GM19035 (cell line): ENCODE measurements at regions not wholly inside any gene's neighbourhood (a gene's known extent, or its start where the extent isn't known, plus 50 kb on each side); places are given as distances from the start of the nearest gene placed in this dataset.

ENCODE experiments used
- ATAC-seq: cut with Tn5 transposase; IDR thresholded peaks from one replicate; pipeline ENCODE4 v1.9.1; 2021; ENCODE audit not compliant: unreplicated experiment

DNA sequence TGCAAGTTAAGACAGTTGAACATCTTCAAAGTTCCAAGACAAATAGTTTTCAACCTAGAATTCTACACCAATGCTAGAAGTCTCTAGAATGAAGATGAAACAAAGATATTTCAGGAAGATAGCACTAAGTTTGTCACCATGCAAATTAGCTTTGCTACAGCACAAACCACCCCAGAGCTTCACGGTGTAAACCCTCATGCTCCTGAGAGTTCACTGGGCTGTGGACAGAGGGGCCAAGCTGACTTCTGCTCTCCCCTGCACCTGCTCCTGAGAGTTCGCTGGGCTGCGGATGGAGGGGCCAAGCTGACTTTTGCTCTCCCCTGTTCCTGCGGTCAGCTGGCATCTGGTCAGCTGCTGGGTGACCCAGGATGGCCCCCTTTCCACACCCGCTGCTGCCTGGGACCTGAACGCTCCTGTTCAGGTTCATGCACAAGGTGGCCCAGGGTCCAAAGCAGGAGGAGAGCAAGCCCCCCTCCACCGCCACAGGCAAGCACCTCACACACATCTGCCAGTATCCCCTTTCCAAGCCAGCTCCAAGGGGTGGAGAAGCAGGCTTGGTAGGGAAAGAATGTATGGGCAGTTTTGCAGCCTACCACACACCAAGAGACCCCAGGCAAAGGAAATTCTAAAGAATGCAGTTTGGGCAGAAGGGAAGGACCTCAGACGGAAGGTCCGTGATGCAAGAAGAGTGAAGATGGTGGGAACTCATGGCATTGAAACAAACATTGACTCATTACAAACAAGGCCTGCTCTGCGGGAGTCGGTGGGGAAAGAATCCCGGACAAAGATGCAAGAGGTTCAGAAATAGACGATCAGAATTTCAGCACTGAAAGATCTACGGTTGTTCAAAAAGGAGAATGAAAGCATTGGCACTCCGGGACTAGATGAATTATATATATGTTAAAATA lies 137.8 kb upstream of the PPP2R2D start:
- ATAC-seq, result no peak

DNA sequence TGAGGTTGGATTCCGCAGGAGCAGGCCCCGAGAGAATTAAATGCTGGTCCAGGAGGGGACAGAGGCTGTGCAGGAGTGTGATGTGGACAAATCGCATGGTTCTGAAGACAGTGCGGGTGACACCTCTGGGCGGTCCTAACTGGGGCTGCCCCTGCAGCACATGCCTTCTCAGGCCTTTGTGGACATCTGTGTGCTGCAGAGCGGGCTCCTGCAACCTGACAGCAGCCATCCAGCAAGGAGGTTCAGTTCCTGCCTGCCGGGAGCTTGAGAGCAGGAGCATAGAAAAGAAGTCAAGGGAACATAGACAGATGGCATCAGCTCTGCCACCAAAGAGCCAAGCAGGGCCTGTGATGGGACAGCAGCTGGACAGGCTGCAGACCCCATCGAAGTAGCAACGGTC lies 135.9 kb upstream of the PPP2R2D start:
- ATAC-seq, result no peak

DNA sequence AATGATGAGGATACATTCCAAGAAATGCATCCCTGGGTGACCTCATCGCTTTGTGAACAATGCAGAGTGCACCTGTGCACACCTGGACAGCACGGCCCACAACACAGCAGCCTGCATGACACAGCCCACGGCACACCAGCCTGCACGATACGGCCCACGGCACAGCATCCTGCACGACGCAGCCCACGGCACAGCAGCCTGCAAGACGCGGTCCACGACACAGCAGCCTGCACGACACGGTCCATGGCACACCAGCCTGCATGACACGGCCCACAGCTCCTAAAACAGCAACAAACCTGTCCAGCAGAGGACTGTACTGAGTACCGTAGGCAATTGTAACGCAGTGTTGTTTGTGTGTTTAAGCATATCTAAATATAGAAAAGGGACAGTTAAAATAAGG lies 134.7 kb upstream of the PPP2R2D start:
- no peak for ATAC-seq

GRCh38 chr10:131767716-131768115 lies 133.1 kb upstream of the PPP2R2D start:
- no peak for ATAC-seq

DNA sequence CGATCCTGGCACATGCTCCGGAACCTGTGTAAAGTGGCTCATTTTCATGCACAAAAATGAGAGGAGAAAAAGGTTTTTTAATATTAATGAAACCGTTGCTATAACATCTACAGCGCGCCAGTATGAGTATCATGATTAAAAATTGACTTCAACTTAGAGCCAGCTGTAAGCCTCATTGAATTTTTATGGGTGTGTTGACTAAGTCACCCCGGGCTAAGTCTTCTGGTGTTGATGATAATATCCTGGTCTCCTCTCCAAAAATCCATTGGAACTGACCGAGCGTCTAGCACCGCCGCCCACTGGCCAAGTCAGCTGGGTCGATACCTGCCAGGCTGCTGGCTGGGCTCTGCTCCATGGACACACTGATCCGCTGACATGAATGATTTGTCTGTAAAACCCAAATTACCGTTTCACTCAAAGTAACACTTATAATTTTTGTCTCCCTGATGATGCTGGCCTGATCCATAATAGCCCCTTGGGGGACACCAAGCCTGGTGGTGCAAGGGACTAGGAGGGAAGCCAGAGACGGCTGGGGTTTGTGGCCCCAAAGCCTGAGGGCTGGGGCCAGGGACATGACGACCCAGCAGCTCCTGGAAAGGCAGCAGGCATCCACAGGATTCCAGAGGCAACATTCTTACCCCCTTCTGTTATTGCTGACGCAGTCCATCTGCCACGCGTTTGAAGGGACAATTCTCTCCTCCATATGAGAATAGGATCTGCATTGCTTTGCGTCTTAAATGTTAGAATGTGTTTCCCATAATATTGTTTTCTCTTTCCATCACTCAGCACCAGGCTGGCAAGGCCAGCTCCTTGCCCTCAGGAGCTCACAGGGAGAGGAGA lies 131.0 kb upstream of the PPP2R2D start:
- no peak for ATAC-seq

DNA sequence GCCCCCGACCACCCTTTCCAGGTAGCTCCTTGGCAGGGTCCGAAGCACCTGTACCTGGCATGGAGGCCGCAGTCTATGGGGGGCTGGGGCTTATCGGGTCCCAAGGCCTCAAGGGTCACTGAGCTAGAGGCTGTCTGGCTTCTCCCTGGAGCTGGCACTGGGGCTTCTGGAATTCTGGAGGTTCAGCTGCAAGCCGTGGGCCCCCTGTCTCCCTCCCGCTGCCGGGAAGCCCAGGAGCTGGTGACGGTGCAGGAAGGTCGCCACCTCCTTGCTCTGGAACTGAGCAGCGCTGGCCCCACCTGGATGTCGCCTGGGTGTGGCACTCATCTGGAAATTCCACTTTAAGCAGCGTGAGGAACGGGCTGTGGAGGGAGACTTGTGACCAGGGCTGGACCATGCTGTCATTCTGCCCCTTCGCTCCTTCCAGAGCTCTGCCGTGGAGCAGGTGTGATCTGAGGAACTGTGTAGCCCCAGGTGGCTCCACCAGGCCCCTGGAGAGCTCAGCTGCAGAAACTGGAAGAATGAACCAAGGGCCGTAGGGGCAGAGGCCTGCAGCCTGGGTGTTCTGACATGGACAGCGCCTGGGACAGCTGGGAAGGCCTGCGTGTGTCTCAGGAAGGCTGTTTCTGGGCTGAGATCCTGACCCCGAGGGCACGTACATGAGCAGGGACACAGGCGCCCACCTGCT lies 129.7 kb upstream of the PPP2R2D start:
- ATAC-seq, result no peak

DNA sequence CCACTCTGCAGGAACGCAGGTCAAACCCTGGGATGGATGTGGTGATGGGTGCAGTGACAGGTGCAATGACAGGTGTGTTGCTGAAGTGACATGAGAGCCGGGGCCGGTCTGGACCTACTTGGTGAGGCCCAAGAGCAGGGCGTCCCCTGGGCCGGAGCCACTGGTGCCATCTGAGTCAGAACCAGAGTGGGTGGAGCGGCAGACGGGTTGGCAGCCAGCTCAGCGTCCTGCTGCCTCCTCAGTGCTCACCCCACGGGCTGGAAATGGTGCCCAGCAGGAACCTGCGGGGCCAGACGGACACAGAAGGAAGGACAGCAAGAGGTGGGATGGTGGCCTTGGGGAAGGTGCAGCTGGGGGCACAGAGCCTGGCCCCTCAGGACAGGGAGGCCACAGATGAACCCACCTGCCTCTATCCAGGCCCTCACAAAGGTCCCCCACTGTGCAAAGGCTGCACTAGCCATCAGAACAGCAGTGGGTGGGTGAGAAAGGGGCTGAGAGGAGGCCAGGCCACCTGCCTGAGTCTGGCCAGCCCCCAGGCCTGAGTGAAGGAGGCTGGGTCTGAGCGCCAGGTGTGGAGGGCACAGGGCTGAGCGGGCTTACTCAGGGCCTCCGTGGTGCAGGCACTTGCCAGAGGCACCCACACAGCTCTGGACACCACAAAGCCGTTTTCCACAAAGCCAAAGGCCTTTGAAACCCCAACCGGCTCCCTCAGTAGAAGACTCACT lies 129.0 kb upstream of the PPP2R2D start:
- no peak for ATAC-seq

GRCh38 chr10:131772441-131772840 lies 128.4 kb upstream of the PPP2R2D start:
- ATAC-seq, result no peak

DNA sequence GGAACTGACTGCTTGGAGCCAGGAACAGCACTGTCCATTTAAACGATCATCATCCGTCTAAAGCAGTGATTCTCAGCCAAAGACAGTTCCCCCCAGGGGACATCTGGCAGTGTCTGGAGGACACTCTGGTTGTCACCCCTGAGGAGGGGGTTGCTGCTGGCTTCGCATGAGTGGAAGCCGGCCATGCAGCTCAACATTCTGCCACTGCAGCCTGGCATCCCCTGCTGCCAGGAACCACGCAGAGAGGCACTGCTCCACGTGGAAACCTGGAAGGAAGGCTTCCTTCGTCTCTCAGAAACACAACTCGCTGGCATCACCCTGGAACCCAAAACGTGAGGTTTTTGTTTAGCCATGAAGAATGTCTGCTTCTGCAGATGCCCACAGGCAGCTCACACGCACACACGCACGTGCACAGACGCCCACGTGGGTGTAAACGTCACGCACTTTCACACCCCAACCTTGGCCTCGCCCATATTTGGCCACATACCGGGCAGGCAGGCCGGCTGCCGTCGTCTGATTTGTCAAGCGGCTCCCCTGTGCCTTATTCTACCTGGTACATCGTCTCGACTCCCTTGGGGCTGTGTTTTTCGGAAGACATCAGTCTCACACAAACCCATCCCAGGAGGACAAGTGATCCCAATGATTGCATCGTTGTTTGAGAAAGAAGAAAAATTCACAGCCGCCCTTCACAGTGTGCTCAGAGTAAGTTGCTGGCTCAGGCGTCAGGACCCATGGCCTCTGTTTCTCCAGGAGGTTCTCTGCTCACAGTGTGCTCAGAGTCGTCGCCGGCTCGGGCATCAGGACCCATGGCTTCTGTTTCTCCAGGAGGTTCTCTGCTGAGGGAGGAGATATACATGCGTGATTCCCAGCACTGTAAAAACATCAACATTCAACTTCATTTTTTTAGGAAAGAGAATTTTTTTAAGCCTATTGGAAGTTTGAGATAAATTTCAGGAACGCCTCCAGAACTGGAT lies 127.2 kb upstream of the PPP2R2D start:
- ATAC-seq, result no peak

DNA sequence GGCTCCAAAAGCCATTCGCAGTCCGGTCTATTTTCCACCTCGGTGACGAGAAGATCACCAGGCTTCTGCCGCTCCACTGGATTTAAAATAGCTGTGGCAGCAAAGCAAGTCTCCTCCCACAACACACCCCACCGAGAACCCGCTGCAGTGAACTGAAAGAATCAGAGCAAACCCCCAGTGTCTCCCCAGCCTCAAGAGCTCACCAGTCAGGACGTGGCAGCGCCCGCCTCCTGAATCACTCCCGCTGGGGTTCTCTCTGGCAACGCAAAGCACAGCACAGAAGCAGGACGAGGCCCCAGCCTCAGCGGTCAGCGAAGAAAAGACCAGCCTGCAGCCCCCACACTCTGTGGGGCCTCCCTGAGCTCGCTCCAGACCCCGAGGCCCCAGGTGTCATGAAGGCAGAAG lies 126.1 kb upstream of the PPP2R2D start:
- no peak for ATAC-seq

DNA sequence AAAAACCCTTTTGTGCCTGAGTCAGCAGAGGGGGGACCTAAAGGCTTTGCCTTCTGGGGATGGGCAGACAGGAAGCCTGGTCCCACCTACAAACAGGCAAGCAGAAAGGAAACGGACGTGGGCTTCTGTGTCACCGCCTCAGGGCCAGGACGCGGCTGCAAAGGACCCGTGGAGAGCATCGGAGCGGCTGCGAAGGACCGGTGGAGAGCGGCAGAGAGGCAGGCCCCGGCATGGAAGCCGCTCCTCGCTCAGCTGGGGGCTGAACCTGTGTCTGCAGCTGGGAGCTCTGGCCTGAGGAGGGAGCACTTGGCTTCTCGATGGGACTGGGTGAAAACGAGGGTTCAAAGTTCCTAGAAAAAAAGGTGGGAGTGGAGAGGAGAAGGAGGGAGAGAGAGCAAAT lies 125.4 kb upstream of the PPP2R2D start:
- ATAC-seq, result no peak

- no peak for ATAC-seq
Measured at GRCh38 chr10:131775833-131776232, 125.0 kb upstream of the PPP2R2D start.

- ATAC-seq, result no peak
Measured at GRCh38 chr10:131776496-131776895, 124.3 kb upstream of the PPP2R2D start.

DNA sequence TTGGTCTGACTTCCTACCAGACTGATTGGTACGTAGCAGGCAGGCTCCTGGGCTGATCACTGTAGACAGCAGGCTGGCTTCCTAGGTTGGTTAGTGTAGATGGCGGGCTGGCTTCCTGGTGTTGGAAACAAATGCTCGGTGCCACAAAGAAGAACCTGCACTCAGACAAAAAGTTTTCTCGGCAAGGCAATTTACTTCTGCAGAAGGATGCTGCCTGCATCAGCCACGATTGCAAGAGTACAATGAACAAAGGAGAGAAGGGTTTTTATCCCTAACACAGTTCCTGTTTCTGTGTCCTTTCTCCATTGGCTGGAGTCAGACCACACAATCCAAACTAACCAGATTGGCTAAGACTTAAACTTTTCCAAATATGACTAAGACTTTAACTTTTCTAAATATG lies 123.6 kb upstream of the PPP2R2D start:
- ATAC-seq, result no peak

GRCh38 chr10:131777921-131778320 lies 122.9 kb upstream of the PPP2R2D start:
- ATAC-seq, result no peak

DNA sequence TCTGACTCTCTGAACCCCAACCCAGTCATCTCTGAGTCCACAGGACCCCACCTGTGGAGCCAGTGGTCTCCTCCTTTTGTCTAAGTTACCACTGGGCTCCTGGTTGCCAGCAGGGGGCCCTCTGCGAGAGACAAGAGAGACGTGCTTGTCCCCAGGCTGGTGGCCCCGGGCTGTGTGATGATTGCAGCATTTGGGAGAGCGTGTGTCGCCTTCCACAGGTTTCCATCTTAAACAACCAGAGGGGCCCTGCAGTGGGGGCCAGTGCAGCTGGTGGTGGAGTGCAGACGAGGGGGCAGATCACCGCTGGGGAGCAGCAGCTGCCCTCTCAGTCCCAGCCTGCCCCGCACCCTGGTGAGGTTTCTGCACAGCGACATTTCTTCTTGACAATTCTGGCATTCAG lies 122.4 kb upstream of the PPP2R2D start:
- ATAC-seq, result no peak

DNA sequence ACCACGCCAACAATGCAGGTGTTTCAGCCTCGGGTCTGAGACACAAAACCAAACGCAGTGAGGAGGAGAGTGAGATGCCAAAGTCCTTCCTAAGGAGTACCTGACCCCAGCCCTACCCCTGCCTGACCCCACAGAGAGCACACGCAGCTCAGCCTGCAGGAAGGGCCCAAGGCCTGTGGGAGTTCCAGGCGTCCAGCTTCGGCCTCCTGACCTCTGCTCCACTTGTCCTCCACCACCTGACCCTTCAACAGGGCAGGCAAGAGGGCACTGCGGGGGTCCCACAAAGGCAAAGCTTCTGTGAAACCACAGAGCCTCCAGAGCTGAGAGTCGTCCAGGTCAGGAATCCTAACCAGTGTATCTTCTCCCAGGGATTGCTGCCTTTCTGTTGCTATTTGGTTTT lies 122.0 kb upstream of the PPP2R2D start:
- no peak for ATAC-seq

DNA sequence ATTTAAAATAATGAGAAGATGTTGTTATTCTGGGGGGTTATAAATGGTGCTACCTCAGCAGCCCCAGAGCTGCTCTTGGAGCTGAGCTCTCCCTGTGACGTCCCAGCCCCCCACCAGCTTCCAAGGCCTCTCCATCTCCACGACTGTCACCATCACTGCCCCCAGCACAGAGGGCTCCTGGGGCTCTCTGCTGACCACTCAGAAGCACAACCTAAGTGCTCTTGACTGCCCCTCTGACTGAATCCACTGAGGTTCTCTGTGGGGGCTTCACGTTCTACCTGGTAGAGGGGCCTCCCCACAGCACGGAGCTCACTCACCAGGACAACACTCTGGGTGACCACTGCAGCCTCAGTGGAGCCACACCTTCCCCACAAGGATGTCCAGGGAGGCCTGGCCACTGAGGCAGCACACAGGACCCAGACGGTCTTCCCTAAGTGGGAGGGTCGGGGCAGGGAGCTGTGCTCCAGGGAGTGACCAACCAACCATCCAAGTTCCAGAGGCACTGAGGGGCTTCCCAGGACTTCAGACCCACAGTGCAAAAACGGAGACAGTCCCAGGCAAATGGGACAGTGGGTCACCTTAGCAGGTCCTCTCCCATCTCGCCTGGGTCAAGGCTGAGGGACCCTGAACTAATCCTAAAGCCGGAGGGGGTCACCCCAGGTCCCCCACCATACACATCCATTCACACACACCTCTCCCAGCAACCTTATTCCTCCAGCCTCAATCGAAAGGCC lies 121.0 kb upstream of the PPP2R2D start:
- ATAC-seq, result no peak

- ATAC-seq, result no peak
Measured at GRCh38 chr10:131781076-131781475, 119.7 kb upstream of the PPP2R2D start.
